Hematopoietic multipotent progenitor cell treated with erythropoietin and hydrocortisone succinate and interleukin-3 and kit ligand, for 6 days (in vitro differentiated cells): ENCODE measurements at regions not wholly inside any gene's neighbourhood (a gene's known extent, or its start where the extent isn't known, plus 50 kb on each side); places are given as distances from the start of the nearest gene placed in this dataset.

Experiments
- DNase-seq: peaks from one replicate; pipeline ENCODE4 v3.0.0-alpha.2; 2015

- DNase-seq: peak; percentile 78
These were observed 151.9 kb upstream of the LINGO1 start for GRCh38 chr15:77784361-77785292.

- no peak for DNase-seq
These were observed 150.9 kb upstream of the LINGO1 start for GRCh38 chr15:77783636-77784035.

DNA sequence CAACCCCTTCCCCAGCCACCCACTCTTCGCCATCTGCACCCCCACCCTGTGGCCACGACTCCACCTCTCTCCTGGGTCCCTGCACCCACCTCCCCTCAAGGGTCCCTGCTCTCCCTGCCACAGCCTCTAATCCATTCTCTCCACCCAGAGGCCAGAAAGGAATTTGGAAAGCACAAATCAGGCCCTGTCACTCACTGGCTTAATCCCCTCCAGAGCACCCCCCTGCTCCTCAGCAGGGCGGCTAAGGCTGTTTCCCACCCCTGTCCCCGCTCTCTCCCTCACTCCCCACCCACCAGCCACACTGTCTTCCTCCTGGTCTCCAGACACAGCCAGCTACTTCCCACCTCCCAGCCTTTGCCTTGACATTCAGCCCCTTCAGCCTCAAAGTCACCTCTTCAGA, 150.0 kb upstream of the LINGO1 start:
- no peak for DNase-seq

- no peak for DNase-seq
These were observed 149.2 kb upstream of the LINGO1 start for GRCh38 chr15:77781946-77782240.

DNA sequence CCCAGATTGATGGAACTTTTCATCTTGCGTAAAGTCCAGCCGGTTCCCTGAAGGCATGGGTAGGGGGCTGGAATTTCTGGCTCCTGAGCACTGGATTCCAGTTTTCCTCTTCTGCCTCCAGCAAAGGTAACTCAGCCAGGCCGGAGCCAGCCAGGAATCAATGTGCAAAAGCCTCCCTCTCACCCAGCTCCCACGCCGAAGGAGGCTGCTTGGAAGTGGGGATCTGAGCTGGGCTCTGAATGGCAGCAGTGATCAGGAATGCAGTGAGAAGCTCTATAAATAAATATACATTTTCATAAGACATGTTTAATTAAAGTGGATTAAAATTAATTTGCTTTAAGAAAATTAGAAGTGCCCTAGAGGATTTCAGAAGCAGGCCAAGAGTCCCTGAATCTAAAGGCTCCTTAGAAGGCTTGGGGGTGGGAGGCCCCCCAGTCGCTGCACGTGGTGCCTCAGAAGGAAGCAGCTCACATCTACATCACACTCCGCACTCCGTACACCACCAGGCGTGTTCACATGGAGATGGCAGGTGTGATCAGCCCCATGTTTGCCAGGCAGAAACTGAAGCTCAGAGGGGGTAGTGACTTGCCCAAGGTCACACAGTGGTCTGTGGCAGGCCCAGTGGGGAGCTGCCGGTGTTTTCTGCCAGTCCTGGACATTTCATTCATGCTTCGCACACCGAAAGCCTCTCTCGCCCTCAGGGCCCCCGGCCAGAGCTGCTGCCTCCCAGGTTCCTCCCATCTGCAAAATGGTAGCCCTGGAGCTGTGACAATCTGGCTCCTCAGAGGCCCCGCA, 148.6 kb upstream of the LINGO1 start:
- DNase-seq: no peak

DNA sequence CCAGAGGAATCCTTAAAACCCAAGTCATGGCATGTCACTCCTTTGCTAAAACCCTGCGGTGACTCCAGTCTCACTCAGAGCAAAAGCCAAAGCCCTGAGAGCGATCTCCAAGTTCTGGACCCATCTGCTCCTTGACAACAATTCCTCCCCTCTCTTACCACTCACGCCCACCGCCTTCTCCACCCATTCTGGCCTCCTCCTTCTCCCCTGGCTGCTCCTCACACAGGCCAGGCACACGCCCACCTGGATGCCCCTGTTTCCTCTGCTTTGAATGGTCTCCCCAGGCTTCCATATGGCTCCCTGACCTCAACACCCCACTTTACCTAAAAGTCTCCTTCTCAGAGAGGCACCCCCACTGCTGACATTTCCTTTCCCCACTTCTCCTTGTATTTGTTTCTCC, 146.1 kb upstream of the LINGO1 start:
- DNase-seq: no peak

GRCh38 chr15:77775837-77776236, 143.1 kb upstream of the LINGO1 start:
- DNase-seq: no peak

DNA sequence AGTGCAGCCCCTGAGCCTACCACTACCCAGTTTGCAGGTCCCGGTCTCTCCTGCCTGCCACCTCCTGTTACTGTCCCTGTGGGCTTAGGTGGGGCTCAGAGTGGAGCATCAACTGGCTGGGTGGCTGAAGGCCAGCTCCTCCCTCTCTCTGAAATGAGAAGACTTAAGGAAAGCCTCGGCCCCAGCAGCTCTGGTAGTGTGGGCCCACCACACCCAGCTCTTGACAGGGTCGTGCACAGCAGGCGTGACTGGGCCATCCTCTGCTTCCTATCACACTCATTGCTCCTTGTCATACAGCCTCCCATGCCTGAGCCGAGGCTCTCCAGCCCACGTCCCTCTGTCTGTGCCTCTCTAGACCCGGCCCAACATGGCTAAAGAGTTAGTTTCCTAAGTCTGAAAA, 142.7 kb upstream of the LINGO1 start:
- DNase-seq: no peak

GRCh38 chr15:77774350-77774749, 141.6 kb upstream of the LINGO1 start:
- DNase-seq: no peak

DNA sequence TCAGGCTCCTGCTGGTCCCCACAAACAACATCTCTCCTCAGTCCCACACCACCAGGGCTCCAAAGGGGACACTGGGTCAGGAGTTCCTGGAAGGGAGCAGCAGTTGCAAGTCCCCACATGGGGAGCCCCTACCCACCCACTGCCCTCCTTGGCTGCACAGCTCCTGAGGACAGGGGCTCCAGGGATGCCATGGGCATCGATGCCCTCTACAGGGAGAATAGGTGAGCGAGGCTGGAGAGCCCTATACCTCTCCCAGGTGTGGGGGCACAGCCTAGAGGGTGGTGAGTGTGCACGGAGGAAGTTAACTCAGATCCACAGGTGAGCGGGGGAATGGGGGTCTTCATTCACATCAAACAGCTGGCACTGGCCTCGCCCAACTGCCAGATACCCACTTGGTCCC, 141.2 kb upstream of the LINGO1 start:
- DNase-seq: no peak

- DNase-seq: no peak
These were observed 140.1 kb upstream of the LINGO1 start for GRCh38 chr15:77772641-77773402.

GRCh38 chr15:77771616-77772015, 138.9 kb upstream of the LINGO1 start:
- DNase-seq: no peak

GRCh38 chr15:77769700-77770099, 137.0 kb upstream of the LINGO1 start:
- DNase-seq: no peak

DNA sequence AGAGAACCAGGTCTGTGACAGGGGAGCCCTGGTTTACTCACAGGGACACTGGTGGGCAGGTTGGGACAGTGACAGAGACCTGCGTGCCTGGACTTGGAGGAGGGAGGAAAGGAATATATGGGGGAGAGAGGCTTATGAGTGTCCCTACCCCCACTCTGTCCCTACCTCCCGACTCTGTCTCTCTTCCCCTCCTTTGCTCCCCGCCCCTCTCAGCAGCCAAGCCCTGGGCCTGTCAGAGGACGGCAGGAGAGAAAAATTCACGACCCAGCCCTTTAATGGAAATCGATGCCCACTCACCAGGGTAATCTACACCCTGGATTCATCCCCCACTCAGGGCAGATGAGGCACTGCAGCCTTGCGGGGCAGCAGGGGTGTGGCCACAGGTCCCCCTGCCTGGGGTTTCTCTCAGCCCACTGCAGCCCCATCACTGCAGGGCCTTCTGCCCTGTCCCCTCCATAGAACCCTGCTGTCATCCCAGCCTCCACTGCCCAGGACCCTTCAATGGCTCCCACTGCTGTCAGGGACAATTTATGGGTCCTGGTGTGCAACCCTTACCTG, 135.9 kb upstream of the LINGO1 start:
- DNase-seq: no peak

GRCh38 chr15:77768107-77768506, 135.4 kb upstream of the LINGO1 start:
- DNase-seq: no peak

DNA sequence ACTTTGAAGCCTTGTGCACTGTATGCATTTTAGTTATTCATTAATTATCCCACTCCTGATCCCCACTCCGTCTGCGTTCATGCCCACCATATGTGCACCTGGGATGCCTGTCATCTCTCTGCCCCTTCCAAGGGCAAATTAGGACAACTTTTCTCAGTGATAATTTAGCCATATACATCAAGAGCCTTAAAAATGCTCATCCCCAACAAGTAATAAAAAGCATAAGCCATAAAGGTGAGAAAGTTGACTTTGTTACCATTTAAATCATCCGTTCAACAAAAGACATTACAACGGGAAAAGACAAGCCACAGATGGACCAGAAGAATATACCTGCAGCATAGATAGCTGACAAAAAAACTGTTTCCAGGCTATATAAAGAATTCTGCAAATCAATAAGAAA, 131.4 kb upstream of the LINGO1 start:
- DNase-seq: no peak

DNA sequence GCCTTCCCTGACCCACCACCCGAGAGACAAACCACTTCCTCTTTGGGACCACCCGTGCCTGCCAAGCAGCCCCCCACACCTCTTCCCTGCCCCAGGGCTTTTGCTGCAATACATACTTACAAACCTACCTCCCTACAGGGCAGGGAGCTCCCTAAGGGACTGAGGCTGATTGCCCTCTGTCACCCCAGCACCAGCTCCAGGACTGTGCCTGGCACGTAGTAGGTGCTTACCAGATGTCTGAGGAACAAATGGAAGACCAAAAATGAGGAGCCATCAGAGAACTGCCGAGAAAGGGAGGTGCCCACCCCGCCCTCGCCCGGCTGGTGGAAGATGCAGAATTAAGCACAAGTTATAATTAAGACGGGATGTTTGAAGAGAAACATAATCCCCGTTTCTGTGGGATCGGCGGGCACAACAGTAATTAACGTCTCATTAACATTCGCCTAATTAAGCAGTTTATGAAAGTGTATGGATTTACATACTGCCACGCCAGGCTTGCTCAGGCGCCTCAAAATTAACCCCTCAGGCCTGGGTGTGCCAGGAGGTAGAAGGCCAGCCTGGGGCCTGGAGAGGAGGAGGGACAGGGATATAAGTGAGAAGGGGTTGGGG, 130.1 kb upstream of the LINGO1 start:
- no peak for DNase-seq

DNA sequence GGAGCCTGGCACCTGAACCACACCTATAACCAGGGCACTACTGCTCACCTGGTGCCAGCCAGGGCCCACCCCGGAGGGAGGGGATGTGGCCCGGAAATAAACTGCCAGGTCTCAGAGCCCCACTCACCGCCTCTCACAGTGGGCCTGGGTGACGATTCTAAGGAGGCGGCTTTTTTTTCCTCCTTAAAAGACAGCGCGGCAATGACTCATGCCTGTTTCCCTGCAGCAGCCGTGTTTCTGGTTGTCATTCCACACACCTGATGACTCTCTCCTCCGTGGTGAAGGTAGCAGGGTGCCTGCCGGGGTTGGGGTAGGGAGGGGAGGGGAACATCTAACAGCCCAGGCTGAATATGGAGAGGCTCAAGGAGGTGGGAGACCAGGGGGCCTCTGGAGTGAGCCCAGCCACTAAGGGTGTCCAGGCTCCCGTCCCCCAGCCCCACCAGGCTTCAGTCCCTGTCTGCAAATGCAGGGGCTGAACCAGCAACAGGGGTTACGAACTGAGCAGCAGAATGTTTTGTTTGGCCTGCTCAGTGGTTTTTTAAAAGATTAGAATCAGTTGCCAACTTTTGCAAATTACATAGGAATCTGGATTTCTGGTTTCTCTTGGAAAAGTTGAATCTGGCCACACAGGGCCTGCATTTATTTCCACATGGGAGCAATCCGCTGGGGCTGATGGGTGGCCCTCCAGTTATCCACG, 127.3 kb upstream of the LINGO1 start:
- DNase-seq: no peak

GRCh38 chr15:77753939-77754338, 121.2 kb upstream of the LINGO1 start:
- DNase-seq: no peak

- DNase-seq: peak; percentile 69
These were observed 120.7 kb upstream of the LINGO1 start for GRCh38 chr15:77753281-77753873.

GRCh38 chr15:77749998-77750540, 117.4 kb upstream of the LINGO1 start:
- no peak for DNase-seq
